T-helper 1 cell treated with Interleukin-12 subunit alpha and Interleukin-12 subunit beta and Interleukin-4 antibody, amounts not matched to agents 30 μg/mL and 1 μg/mL, for 36 hours (primary cell): ENCODE measurements at regions not wholly inside any gene's neighbourhood (a gene's known extent, or its start where the extent isn't known, plus 50 kb on each side); places are given as distances from the start of the nearest gene placed in this dataset.

Experiments used
- H3K27ac Mint-ChIP-seq: one replicate; pipeline ENCODE4 v1.8.0; 2021; ENCODE audit warnings: mild to moderate bottlenecking, mixed read lengths
- H3K27me3 Mint-ChIP-seq: one replicate; pipeline ENCODE4 v1.8.0; 2021; ENCODE audit warnings: low read depth, mixed read lengths
- H3K36me3 Mint-ChIP-seq: one replicate; pipeline ENCODE4 v1.8.0; 2021; ENCODE audit warnings: low read depth, mixed read lengths
- H3K4me1 Mint-ChIP-seq: one replicate; pipeline ENCODE4 v1.8.0; 2021; ENCODE audit warnings: low read depth, mixed read lengths
- H3K4me3 Mint-ChIP-seq: one replicate; pipeline ENCODE4 v1.8.0; 2021; ENCODE audit warnings: mild to moderate bottlenecking, moderate library complexity, mixed read lengths
- H3K9me3 Mint-ChIP-seq: one replicate; pipeline ENCODE4 v1.8.0; 2021; ENCODE audit warnings: mixed read lengths

DNA sequence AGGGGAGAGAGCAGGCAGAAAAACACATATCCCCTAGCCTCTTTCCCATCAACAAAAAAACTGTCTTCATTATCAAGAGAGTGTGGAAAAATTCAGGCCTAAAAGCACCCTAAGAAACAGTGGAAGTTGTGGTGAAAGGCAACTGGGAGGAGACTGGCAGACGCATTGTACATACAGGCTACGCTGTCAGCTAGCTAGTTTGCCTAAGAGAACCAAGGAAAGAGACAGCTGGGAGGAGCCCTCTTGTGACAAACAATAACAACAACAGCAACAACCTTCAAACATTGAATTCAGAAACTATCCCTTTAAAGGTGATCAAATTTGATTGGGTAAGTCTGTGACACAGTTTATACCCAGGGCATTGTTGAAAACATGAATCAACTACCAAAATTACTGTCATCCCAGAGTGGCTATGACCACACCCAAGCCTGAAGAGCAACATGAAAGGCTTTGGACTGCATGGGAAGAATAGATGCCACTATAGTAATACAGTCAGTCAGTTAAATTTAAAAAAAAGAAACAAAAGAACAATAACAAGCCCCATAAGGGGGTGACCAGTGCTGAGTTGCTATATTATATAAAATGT is 88.9 kb upstream of the CRIM1 start:
- peaks cover 22% of the 10 kb centered on the region for H3K9me3 Mint-ChIP-seq
- no peak overlapping the region for H3K27ac Mint-ChIP-seq
- H3K36me3 Mint-ChIP-seq, result peaks cover 5% of the 10 kb centered on the region
- peaks cover 4% of the 10 kb centered on the region for H3K4me1 Mint-ChIP-seq
- H3K4me3 Mint-ChIP-seq, result no peak overlapping the region
- H3K27me3 Mint-ChIP-seq, result peaks cover 16% of the 10 kb centered on the region

DNA sequence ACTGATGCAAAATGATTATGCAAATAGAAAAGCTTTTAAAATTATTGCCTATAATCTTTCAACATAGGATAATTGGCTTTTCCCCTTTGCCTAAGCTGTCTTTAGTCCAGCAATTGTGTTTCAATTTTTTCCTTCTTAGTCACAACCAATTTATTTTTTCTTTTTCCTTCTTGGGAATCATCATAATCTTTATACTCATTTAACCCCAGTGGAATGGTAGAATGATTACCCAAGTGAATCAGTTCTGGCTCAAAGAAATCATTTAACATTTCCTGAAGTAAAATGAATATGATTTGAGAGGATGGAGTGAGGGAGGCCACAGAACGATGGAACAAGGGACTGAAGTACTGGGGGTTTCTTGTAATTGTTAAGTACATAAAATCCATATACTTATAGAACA is 93.0 kb upstream of the CRIM1 start:
- peaks cover 5% of the 10 kb centered on the region for H3K36me3 Mint-ChIP-seq
- no peaks in the 10 kb centered on the region for H3K4me1 Mint-ChIP-seq
- H3K27me3 Mint-ChIP-seq, result peaks cover 11% of the 10 kb centered on the region
- peaks cover 15% of the 10 kb centered on the region for H3K9me3 Mint-ChIP-seq
- H3K4me3 Mint-ChIP-seq, result no peak overlapping the region
- no peak overlapping the region for H3K27ac Mint-ChIP-seq

DNA sequence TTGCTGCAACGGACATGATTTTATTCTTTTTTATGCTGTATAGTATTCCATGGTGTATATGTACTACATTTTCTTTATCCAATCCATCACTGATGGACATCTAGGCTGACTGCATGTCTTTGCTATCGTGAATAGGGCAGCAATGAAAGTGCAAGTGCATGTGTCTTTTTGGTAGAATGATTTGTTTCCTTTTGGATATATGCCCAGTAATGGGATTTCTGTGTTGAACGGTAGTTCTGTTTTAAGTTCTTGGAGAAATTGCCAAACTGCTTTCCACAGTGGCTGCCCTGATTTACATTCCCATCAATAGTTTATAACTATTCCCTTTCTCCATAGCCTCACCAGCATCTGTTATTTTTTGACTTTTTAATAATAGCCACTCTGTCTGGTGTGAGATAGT is 99.7 kb upstream of the CRIM1 start:
- Mint-ChIP-seq H3K4me1 (no peaks in the 10 kb centered on the region), H3K4me3 (no peak overlapping the region), H3K36me3 (no peaks in the 10 kb centered on the region), H3K9me3 (no peaks in the 10 kb centered on the region), H3K27me3 (peaks cover 41% of the 10 kb centered on the region), H3K27ac (no peak overlapping the region)

DNA sequence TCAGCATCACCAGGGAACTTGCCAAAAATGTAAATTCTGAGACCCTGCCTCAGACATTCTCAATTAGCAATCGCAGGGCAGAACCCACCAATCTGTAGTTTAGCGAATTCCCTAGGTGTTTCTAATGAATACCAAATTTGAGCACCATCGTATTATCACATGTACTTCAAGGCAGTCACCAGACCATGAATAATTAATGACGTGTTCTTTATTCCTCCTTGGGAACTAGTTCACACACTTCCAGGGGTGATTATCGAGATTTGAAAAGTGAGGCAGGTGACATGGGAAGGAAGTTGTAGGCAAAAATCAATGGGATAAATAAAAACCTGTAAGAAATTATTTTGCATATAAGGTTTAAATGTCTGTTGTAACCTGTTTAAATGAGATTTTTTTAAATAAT is 102.5 kb upstream of the CRIM1 start:
- Mint-ChIP-seq H3K9me3 (peaks cover 11% of the 10 kb centered on the region), H3K4me3 (no peak overlapping the region)

DNA sequence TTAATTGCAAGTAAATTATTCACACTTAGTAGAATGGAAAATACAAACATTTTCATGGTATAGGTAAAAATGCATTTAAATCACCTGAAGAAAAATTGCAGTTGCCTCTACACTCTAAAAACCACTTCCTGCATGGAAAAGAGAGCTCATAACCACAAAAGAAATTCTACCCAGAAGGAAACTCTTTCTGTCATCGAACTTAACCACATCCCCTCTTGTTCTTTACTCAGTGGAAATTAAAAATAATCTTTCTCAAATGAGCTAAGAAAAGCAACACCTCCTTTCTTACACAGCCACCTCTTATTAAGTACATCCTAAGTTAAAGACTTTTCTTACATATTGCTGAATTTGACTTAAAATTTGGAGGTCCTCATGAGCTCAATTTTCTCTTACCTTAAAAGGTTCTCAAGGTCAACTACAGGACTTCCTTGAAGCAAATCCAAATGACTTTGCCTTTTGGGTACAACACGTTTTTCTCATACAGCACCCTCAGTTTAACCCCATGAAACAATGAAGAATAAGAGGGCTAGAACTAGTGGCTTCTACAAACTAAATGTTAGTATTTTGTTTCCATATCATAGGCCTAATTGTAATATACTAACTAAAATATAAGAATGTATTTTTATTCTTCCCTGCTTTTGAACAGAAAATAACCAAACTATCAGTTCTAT is 109.1 kb upstream of the CRIM1 start:
- Mint-ChIP-seq H3K9me3 (peaks cover 11% of the 10 kb centered on the region), H3K4me3 (peak overlapping the region; percentile 55), H3K27ac (peak overlapping the region; percentile 91), H3K27me3 (peaks cover 7% of the 10 kb centered on the region), H3K4me1 (peaks cover 49% of the 10 kb centered on the region), H3K36me3 (peaks cover 7% of the 10 kb centered on the region)

More for the DNA sequence above, 102.5 kb upstream of the CRIM1 start:
- Mint-ChIP-seq H3K27me3 (peaks cover 45% of the 10 kb centered on the region), H3K4me1 (peaks cover 1% of the 10 kb centered on the region), H3K27ac (no peak overlapping the region), H3K36me3 (peaks cover 7% of the 10 kb centered on the region)

DNA sequence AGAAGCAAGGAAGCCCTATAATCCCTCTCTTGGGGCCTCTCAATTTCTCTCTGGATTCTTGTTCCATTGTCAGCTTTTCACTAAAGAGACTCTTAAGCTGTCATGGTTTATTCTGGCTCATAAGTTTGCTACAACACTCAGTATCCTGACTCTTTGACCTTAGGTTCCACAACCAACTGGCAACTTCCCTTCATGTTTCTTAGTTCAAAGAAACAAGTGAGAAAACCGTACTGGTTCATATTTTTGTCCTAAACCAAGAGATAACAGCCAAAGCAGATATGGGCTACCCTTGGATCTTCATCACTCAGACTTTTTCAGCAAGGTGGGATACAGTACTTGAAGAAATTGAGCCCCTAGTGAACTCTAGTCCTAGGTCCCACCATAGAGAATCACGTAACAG is 109.9 kb upstream of the CRIM1 start:
- peaks cover 4% of the 10 kb centered on the region for H3K27me3 Mint-ChIP-seq
- peaks cover 56% of the 10 kb centered on the region for H3K4me1 Mint-ChIP-seq
- H3K36me3 Mint-ChIP-seq, result peaks cover 7% of the 10 kb centered on the region
- peak overlapping the region; percentile 43 for H3K4me3 Mint-ChIP-seq
- peaks cover 11% of the 10 kb centered on the region for H3K9me3 Mint-ChIP-seq
- peak overlapping the region; percentile 73 for H3K27ac Mint-ChIP-seq

DNA sequence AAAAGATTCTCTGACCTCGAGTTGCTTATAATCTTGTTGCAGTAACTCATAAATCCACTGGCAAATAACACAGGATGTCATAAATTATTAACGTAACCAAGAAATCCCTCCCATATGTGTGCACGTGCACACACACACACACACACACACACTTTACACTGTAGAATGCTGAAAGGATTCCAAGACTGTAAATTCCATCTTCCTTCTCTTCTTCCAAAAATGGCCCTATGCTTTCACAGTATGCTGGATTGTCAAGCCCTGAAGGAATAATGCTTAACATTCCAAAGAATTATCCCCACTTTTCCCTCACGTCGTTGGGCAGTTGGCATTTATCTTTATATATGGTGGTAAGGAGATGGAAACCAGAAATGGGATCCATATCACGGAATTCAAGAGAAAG is 117.5 kb upstream of the CRIM1 start:
- Mint-ChIP-seq H3K27ac (no peak overlapping the region), H3K4me1 (peaks cover 41% of the 10 kb centered on the region), H3K9me3 (peaks cover 17% of the 10 kb centered on the region), H3K27me3 (peaks cover 30% of the 10 kb centered on the region), H3K4me3 (no peak overlapping the region), H3K36me3 (peaks cover 16% of the 10 kb centered on the region)

DNA sequence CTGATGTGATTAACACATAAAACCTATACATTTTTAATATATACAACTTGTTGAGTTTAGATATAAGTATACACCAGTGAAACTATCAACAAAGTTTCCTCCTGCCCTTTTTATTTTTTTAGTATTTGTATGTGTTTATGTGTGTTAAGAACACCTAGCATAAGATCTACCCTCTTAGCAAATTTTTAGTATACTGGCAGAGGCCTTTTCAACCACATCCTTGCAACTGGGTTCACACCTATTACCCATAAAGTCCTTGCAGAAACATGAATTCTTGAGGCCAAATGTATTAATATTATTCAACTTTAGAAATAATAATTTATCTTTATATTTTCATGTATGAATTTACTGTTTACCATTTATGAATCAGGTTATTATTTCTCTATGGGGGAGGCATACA is 119.7 kb upstream of the CRIM1 start:
- H3K9me3 Mint-ChIP-seq, result peaks cover 21% of the 10 kb centered on the region
- peaks cover 43% of the 10 kb centered on the region for H3K27me3 Mint-ChIP-seq
- no peak overlapping the region for H3K27ac Mint-ChIP-seq
- peaks cover 24% of the 10 kb centered on the region for H3K4me1 Mint-ChIP-seq
- H3K4me3 Mint-ChIP-seq, result no peak overlapping the region
- peaks cover 19% of the 10 kb centered on the region for H3K36me3 Mint-ChIP-seq

DNA sequence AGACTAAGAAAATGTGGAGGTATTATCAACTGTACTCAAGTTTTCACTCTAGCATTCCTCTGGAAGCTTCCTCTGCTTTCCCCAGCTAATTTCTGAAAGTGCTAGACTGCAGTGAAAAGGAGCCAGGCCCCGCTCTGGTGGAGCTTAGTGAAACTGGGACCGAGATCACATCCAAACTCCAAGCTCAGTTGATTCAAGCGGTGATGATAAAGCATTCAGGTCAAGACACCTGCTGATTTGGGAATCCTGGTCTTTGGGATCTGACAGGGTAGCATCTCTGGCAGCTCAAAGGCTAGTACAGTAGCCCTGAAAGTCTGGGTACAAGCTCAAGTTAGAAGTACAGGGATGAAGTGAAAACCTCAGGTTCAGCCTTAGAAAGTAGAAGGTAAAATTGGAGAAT is 120.2 kb upstream of the CRIM1 start:
- Mint-ChIP-seq H3K9me3 (peaks cover 21% of the 10 kb centered on the region), H3K27me3 (peaks cover 43% of the 10 kb centered on the region), H3K36me3 (peaks cover 18% of the 10 kb centered on the region), H3K27ac (no peak overlapping the region), H3K4me3 (no peak overlapping the region), H3K4me1 (peaks cover 22% of the 10 kb centered on the region)

DNA sequence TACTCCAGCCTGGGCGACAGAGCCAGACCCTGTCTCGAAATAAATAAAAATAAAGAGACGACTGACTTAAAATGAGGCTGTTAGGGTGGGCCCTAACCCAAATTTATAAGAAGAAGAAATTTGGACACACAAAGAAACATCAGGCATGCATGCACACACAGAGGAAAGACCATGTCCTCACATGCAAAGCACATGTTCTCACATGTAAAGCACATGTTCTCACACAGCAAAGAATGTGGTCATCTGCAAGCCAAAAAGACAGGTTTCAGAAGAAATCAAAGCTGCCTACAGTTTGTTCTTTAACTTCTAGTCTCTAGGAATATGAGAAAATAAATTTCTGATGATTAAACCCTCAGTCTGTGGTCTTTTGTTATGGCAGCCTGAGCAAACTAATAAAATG is 132.3 kb upstream of the CRIM1 start:
- H3K9me3 Mint-ChIP-seq, result peaks cover 6% of the 10 kb centered on the region
- no peaks in the 10 kb centered on the region for H3K36me3 Mint-ChIP-seq
- H3K27me3 Mint-ChIP-seq, result peaks cover 27% of the 10 kb centered on the region
- no peaks in the 10 kb centered on the region for H3K4me1 Mint-ChIP-seq
- H3K27ac Mint-ChIP-seq, result no peak overlapping the region
- no peak overlapping the region for H3K4me3 Mint-ChIP-seq

DNA sequence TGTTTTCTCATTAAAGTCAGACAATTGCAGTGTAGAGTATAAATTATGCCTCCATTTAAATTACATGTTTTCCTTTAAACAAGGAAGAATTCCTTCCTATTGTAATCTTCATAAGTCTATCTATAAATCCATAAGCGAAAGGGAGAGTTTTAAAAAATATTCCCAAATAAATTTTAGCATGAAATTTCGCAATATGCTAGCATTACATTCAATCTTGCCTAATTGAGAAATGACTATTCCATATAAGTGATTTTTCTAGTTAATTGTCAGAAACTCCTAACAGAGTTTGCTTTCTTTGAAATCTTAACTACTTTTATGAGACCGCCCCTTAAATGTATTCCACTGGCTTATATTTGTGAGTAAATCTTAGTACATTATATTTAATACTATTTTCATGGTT is 133.1 kb upstream of the CRIM1 start:
- Mint-ChIP-seq H3K9me3 (peaks cover 11% of the 10 kb centered on the region), H3K27ac (no peak overlapping the region), H3K4me1 (no peaks in the 10 kb centered on the region), H3K4me3 (no peak overlapping the region), H3K27me3 (peaks cover 27% of the 10 kb centered on the region), H3K36me3 (no peaks in the 10 kb centered on the region)

DNA sequence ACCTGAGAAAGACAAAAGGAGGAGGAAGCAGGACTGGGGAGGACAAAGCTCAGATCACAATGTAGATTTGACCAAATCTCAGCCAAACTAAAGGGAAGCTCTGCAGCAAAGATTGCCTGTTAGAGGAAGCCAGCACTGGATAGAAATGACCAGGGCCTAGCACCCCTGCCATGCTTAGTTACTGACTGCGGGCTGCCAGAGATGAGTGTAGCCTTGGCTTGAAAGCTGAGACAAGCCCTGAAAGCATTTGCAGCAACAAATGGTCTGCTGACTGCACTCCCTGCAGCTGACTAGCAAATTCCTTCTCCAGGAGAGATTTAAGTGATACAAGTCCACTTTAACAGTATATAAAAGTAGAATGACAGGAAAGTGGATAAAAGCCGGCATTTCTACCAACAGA is 140.9 kb upstream of the CRIM1 start:
- peaks cover 15% of the 10 kb centered on the region for H3K9me3 Mint-ChIP-seq
- H3K4me3 Mint-ChIP-seq, result no peak overlapping the region
- H3K36me3 Mint-ChIP-seq, result no peaks in the 10 kb centered on the region
- peaks cover 1% of the 10 kb centered on the region for H3K4me1 Mint-ChIP-seq
- no peak overlapping the region for H3K27ac Mint-ChIP-seq
- H3K27me3 Mint-ChIP-seq, result peaks cover 8% of the 10 kb centered on the region

DNA sequence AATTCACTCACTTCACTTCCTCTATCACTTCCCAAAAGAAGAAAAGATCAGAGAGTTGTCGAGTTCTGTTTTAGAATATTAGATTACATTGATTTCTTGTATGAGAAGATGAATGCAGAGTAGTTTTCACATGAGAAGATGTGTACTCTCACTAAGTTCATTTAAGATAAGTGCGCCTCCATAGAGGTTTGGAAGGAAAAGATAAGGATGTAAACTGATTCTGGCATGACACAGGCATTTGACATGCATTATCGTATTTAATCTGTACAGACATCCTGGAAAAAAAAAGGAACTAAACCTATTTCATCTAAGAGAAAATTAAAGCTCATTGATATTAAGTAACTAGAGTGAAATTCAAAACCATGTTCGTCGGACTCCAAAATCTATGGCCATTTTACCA is 152.2 kb upstream of the CRIM1 start:
- Mint-ChIP-seq H3K27me3 (peaks cover 23% of the 10 kb centered on the region), H3K9me3 (peaks cover 17% of the 10 kb centered on the region), H3K27ac (no peak overlapping the region), H3K36me3 (no peaks in the 10 kb centered on the region), H3K4me3 (no peak overlapping the region), H3K4me1 (no peaks in the 10 kb centered on the region)

DNA sequence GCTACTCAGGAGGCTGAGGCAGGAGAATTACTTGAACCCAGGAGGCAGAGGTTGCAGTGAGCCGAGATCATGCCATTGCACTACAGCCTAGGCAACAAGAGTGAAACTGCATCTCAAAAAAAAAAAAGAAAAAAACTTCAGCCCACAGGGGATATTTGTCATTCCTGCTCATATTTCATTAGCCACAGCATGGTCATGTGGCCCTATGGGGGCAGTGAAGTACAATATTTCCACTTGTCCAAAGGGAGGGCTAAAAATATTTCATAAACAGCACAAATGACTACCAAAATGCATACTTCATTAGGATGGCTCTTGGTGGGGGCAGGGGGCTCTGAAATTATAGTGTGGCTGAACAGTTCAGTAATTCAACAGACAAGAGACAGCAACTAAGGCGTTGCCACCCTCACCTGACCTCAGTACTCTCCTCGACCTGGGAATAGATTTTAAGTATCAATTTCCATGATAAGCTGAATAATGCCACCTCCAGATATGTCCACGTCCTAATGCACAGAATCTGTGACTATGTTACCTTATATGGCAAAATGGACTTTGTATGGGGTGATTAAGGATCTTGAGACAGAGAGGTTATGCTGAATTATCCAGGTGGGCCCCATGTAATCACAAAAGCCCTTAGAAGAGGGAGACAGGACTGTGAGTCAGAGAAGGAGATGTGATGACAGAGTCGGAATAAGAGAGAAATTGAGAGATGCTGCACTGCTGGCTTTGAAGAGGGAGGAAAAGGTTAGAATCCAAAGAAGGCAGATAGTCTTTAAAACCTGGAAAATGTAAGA is 158.2 kb upstream of the CRIM1 start:
- H3K9me3 Mint-ChIP-seq, result peaks cover 17% of the 10 kb centered on the region
- no peak overlapping the region for H3K27ac Mint-ChIP-seq
- no peaks in the 10 kb centered on the region for H3K36me3 Mint-ChIP-seq
- peaks cover 32% of the 10 kb centered on the region for H3K27me3 Mint-ChIP-seq
- H3K4me3 Mint-ChIP-seq, result no peak overlapping the region
- H3K4me1 Mint-ChIP-seq, result no peaks in the 10 kb centered on the region

DNA sequence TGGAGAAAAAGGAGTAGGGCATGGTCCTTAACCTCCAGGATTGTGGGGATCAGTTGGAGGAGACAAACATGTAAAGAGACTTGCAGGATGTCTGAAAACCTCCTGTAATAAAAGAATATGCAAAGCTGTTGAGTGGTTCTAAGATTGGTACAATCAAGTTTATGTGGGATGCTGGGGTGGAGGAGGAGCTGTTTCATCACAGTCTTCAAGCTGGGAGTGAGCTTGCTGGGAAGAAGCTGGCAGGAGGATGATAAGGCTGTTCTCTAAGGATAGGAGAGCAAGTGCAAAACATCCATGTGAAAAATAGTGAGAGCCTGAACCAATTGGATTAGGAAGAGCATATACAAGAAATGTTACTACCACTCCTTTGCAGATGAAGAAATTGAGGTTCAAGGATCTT is 161.9 kb upstream of the CRIM1 start:
- H3K27me3 Mint-ChIP-seq, result peaks cover 36% of the 10 kb centered on the region
- no peaks in the 10 kb centered on the region for H3K4me1 Mint-ChIP-seq
- H3K4me3 Mint-ChIP-seq, result no peak overlapping the region
- H3K27ac Mint-ChIP-seq, result no peak overlapping the region
- no peaks in the 10 kb centered on the region for H3K9me3 Mint-ChIP-seq
- no peaks in the 10 kb centered on the region for H3K36me3 Mint-ChIP-seq
